Keratinocyte (primary cell): ENCODE measurements at regions not wholly inside any gene's neighbourhood (a gene's known extent, or its start where the extent isn't known, plus 50 kb on each side); places are given as distances from the start of the nearest gene placed in this dataset.
A peak's percentile ranks its signal among the peaks of the same experiment; 100 is the strongest.

Source experiments
- DNase-seq: peaks from one replicate; pipeline ENCODE4 v3.0.0-alpha.2; 2011; ENCODE audit warnings: low read depth, missing footprints, low spot score
- FAIRE-seq: peaks from 2 replicates; lab custom pipeline; 2011; peaks lifted over from hg19 to GRCh38; lab: Jason Lieb, UNC
- H2AFZ ChIP-seq: 2 replicates; pipeline ENCODE4 v1.6.0; 2012; ENCODE audit warnings: low read length, control low read depth, inconsistent platforms; ENCODE audit not compliant: control insufficient read depth
- H3K27ac ChIP-seq: 2 replicates; pipeline ENCODE4 v1.5.1; 2011; ENCODE audit warnings: low read length; ENCODE audit not compliant: control insufficient read depth, insufficient read depth
- H3K27me3 ChIP-seq: 3 replicates; pipeline ENCODE4 v1.6.0; 2011; ENCODE audit warnings: low read length; ENCODE audit not compliant: control insufficient read depth, insufficient read depth; ENCODE audit errors: extremely low read depth
- H3K36me3 ChIP-seq, 2 experiments: 2 replicates in 1 of 2; 3 replicates in 1 of 2; pipeline ENCODE4 v1.5.1; 2011; ENCODE audit warnings: low read length in 2 of 2, mild to moderate bottlenecking in 1 of 2; ENCODE audit not compliant: control insufficient read depth in 2 of 2, insufficient read depth in 2 of 2; ENCODE audit errors: extremely low read depth in 1 of 2
- H3K4me1 ChIP-seq: 3 replicates; pipeline ENCODE4 v1.5.1; 2011; ENCODE audit warnings: low read length; ENCODE audit not compliant: control insufficient read depth, insufficient read depth; ENCODE audit errors: extremely low read depth
- H3K4me2 ChIP-seq: 3 replicates; pipeline ENCODE4 v1.6.0; 2011; ENCODE audit warnings: low read depth, low read length; ENCODE audit not compliant: control insufficient read depth, insufficient read depth; ENCODE audit errors: extremely low read depth
- H3K4me3 ChIP-seq, 3 experiments: fragments of 200-600 bp in 1 of 3; sonication (generic) in 1 of 3; 2 replicates in 2 of 3; 3 replicates in 1 of 3; pipeline ENCODE4 v1.5.1; 2011 to 2016; ENCODE audit warnings: low read length in 3 of 3, mild to moderate bottlenecking in 3 of 3, control low read depth in 2 of 3, inconsistent platforms in 1 of 3, low read depth in 1 of 3, mixed read lengths in 1 of 3, mixed run types in 1 of 3, moderate library complexity in 1 of 3; ENCODE audit not compliant: control insufficient read depth in 2 of 3, insufficient read depth in 2 of 3; ENCODE audit errors: extremely low read depth in 1 of 3
- H3K79me2 ChIP-seq: 2 replicates; pipeline ENCODE4 v1.6.0; 2012; ENCODE audit warnings: low read length; ENCODE audit not compliant: control insufficient read depth, insufficient read depth
- H3K9ac ChIP-seq: 3 replicates; pipeline ENCODE4 v1.6.0; 2011; ENCODE audit warnings: low read length; ENCODE audit not compliant: control insufficient read depth, insufficient read depth; ENCODE audit errors: extremely low read depth
- H3K9me1 ChIP-seq: 3 replicates; pipeline ENCODE4 v1.6.0; 2011; ENCODE audit warnings: low read length; ENCODE audit not compliant: control insufficient read depth, insufficient read depth; ENCODE audit errors: extremely low read depth
- H3K9me3 ChIP-seq: 2 replicates; pipeline ENCODE4 v1.5.1; 2012; ENCODE audit warnings: low read depth, low read length; ENCODE audit not compliant: control insufficient read depth
- H4K20me1 ChIP-seq: 3 replicates; pipeline ENCODE4 v1.6.0; 2011; ENCODE audit warnings: low read length; ENCODE audit not compliant: control insufficient read depth, insufficient read depth; ENCODE audit errors: extremely low read depth
- CTCF ChIP-seq, 3 experiments: IDR thresholded peaks in 1 of 3; conservative IDR thresholded peaks in 1 of 3; optimal IDR thresholded peaks in 1 of 3; 2 replicates in 2 of 3; 3 replicates in 1 of 3; pipeline versions ENCODE3 to v1.5.1; 2011; ENCODE audit warnings: low read length in 3 of 3, mild to moderate bottlenecking in 3 of 3, moderate library complexity in 2 of 3, control low read depth in 1 of 3, inconsistent platforms in 1 of 3; ENCODE audit not compliant: insufficient read depth in 2 of 3; ENCODE audit errors: extremely low read depth in 1 of 3
- EZH2 ChIP-seq: IDR thresholded peaks from one replicate; pipeline ENCODE4 v1.6.1; 2012; ENCODE audit warnings: inconsistent platforms, mild to moderate bottlenecking, low read length, moderate library complexity
- dilution Hi-C: fragments of 300-500 bp; cut with MboI; formaldehyde crosslinking; loops from one replicate; pipeline ENCODE4 v1.7.0; 2020; ENCODE audit warnings: low sequenced_read_pairs; ENCODE audit not compliant: extremely low pct_ligation_motif_present

GRCh38 chr2:118171546-118171945 is 83.3 kb downstream of the INSIG2 start:
- H3K27ac ChIP-seq: no peak overlapping the region
- H3K4me3 ChIP-seq: no peak overlapping the region
- H3K27me3 ChIP-seq: peaks cover 3% of the 10 kb centered on the region
- no peaks in the 10 kb centered on the region for H3K79me2 ChIP-seq
- FAIRE-seq: no peak
- H3K9me1 ChIP-seq: no peaks in the 10 kb centered on the region
- DNase-seq: no peak
- H2AFZ ChIP-seq: no peak overlapping the region
- H3K9ac ChIP-seq: no peak overlapping the region
- H3K4me1 ChIP-seq: peaks cover 12% of the 10 kb centered on the region
- H4K20me1 ChIP-seq: no peaks in the 10 kb centered on the region
- no peak overlapping the region for H3K4me2 ChIP-seq
- H3K9me3 ChIP-seq: no peaks in the 10 kb centered on the region
- TF ChIP-seq CTCF (optimal IDR thresholded peaks at IDR 0.05 in 1 of 3, IDR thresholded peaks at IDR 0.05 in 1 of 3, conservative IDR thresholded peaks at IDR 0.05 in 1 of 3; ENCODE audit: extremely low read depth in 1 of 3, insufficient read depth in 2 of 3, low read length in 3 of 3) (no peak), EZH2 (no peak)
- dilution Hi-C loops: no loop called here
- no peaks in the 10 kb centered on the region for H3K36me3 ChIP-seq

- H4K20me1 ChIP-seq: no peaks in the 10 kb centered on the region
- H3K9me1 ChIP-seq: no peaks in the 10 kb centered on the region
- H3K4me1 ChIP-seq: peaks cover 9% of the 10 kb centered on the region
- H3K79me2 ChIP-seq: no peaks in the 10 kb centered on the region
- no peaks in the 10 kb centered on the region for H3K9me3 ChIP-seq
- H3K27me3 ChIP-seq: peaks cover 3% of the 10 kb centered on the region
- H3K9ac ChIP-seq: no peak overlapping the region
- no peak overlapping the region for H3K4me2 ChIP-seq
- dilution Hi-C loops: no loop called here
- peak; percentile 14 to 43 (median 29) for TF ChIP-seq CTCF (optimal IDR thresholded peaks at IDR 0.05 in 1 of 3, IDR thresholded peaks at IDR 0.05 in 1 of 3, conservative IDR thresholded peaks at IDR 0.05 in 1 of 3; ENCODE audit: extremely low read depth in 1 of 3, insufficient read depth in 2 of 3, low read length in 3 of 3)
- no peak for TF ChIP-seq EZH2
- FAIRE-seq: peak; percentile 73
- peak overlapping the region; percentile 41 for H2AFZ ChIP-seq
- no peak overlapping the region for H3K4me3 ChIP-seq
- H3K36me3 ChIP-seq: no peaks in the 10 kb centered on the region
- no peak overlapping the region for H3K27ac ChIP-seq
- no peak for DNase-seq
These were observed 81.2 kb downstream of the INSIG2 start for GRCh38 chr2:118169359-118170005.
